ENCODE measurements at regions not wholly inside any gene's neighbourhood (a gene's known extent, or its start where the extent isn't known, plus 50 kb on each side); places are given as distances from the start of the nearest gene placed in this dataset.
A peak's percentile ranks its signal among the peaks of the same experiment; 100 is the strongest.
"Not testable (repeated sequence)": the region's sequence is repeated elsewhere in the genome, so short reads cannot be mapped to it uniquely, and the experiment has no call there.

DNA sequence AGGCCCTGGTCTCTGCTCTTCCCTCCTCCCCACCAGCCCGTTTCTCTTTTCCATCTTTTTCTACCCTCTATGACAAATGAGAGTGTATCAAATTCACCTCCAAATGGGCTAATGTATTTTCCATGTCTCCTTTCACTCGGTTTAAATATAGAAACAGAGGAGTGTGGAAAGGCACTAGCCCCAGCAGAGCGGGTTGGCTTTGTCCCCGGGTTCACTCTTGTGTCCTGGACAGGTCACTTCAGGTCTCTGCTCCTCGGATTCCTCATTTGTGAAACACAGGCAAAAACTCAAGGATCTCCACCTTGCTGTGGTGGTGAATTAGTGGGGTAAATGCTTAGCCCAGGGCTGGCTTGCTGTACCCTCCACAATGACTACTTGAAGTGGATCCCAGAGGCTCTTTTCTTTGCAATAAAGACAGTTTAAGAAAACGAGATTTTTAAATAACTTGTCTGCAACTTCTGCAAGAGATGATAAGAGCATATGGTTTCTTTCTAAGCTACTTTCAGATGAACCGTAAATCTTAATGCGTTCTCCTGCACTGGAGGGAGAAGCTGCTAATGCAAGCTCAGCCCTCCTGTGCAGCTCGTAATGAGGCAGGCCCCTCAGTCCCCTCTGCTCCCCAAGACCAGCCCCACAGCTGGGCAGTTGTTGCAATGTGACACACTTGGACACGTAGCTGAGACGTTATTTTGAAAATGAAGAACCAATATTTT lies 292.9 kb downstream of the THBS2 start:
- DNase-seq, result no peak

DNA sequence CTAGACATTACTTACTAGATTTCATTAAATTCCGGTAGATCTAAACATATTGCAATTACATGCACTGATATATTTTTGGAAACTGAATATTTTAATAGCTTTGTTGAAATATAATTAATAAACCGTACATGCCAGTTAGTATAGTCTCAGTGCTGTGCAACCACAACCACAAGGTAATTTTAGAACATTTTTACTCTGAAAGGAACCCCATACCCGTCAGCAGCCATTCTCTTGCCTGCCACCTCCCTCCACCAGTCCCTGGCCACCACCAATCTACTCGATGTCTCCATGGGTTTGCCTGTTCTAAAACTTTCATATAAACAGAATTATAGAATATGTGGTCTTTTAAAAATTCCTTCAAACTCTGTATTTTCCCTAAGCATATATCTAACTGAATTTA lies 293.9 kb downstream of the THBS2 start:
- no peak for DNase-seq

DNA sequence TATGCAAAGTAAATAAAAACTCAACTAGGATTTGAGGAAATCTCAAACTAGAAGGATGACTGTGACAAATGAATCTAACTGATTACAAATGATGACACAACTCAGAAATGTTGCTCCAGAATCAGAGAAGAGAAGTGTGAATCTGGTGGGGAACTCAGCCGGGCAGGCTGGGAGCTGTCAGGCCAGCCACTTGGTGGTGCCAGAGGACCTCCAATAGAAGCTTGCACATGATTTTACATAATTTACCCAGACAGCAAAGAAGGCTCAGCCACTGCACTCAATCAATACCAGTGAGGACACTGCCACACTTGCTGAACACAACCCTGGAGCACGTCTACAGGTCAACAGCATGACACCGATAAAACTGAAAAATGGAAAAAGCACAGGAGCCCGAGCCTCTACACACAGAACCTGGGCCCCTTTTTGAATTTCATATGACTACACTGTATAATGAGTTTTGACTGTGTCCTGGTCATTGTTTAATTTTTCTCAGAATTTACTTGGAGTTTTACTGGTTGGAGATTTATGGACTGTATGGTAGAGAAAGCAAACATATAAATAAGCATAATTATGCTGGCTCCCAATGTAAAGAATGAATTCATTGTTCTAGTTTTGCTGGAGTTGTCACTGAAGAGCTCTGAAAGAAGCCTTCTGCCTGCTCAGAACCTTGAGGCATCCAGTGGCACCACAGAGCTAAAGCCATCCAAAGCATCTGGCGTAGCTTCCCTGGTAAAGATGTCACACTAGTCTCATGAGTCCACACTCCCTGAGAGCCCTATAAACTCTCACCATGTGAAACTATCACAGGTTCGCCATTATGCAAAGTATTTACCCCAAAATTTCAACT lies 296.5 kb downstream of the THBS2 start:
- peak; percentile 78 for DNase-seq

DNA sequence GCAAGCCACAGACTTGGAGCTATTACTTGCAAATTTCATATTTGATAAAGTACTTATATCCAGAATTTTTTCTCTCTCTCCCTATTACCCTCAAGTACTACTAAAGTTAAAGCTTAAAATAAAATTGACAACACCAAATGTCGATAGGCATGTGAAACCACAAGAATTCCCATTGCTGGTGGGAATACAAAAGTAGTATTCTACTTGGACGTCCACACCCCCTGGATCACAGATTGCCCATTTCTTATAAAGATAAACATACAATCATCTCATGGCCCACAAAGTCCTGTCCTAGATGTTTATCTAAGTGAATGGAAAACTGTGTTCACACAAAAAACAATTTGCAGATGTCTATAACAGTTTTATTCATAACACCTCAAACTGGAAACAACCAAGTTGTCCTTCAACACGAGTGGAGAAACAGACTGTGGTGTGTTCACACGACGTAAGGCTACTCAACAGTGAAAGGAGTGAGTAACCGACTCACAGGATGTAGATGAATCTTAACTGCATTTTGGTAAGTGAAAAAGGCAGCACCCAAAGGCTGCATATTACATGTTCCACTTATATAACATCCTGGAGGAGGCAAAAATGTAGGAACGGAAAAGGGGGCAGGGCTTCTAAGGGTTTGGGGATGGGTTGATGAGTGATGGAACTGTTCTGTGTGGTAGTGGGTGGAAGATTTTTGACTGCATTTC lies 297.4 kb downstream of the THBS2 start:
- DNase-seq, result no peak

DNA sequence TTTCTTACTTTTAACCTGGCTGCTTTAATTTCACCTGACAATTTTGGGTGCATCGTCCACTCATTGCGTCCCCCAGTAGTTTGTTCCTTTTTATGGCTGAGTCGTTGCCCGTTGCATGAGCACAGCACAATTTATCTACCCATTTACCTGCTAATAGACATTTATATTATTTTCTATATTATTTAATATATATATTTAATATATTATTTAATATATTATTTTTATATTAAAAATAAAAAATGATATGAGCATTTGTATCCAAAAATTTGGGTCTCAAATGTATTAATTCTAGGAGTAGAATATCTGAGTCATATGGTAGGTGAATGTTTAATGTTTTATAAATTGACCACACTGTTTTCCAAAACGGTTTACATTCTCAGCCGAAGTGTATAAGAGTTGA lies 300.2 kb downstream of the THBS2 start:
- no peak for DNase-seq

DNA sequence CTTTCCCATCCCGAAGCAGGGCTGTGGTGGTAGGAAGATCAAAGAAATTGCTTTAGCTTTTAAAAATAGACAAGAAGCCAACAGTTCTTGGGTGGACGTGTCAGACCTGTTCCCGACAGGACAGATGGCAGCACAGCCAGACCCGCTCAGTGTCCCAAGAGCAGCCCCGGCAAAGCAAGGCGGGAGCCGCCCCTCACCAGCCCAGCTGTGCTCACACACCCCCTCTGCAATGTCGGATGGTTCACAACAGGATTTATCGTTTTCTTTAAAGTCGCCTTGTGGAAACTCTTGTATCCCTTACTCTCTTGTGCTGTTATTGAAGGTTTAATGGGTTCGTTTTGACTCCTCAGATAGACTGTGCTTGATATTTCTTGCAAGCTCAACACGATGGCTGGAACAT lies 302.4 kb downstream of the THBS2 start:
- DNase-seq, result no peak

GRCh38 chr6:168950858-168951214 lies 302.8 kb downstream of the THBS2 start:
- no peak for DNase-seq

- no peak for DNase-seq
These were observed 303.4 kb downstream of the THBS2 start for GRCh38 chr6:168949981-168950857.

- no peak for DNase-seq
These were observed 304.6 kb downstream of the THBS2 start for GRCh38 chr6:168948990-168949531.

- DNase-seq, result no peak
These were observed 305.6 kb downstream of the THBS2 start for GRCh38 chr6:168948002-168948401.

DNA sequence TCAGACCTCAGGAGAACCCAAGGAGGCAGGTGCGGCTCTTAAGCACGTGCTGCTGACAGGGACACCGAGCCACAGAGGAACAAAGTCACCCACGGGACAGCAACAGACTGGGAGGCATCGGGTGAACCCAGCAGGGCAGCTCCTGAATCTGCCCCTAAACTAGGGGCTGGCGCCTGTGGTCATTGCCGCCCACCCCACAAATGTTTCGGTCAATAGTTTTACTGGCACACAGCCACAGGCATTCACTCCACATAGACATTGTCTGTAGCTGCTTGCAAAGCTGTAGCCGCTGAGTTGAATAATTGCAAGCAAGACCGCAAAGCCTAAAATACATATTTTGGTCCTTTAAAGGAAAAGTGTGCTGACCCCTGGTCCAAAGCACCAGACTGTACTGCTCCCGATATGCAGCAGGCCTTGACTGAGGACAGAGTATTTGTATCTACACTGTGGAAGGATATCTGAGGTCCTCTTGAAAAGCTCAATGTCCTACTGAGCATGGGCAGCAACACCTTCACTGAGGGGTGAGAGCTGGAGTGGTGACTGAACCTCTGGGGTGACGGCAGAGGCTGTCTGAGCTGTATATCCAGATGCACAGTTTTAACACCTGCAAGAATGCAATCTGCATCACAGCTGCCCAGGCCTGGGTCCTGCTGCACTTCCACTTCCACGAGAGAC lies 310.3 kb downstream of the THBS2 start:
- DNase-seq, result no peak

GRCh38 chr6:168942646-168943045 lies 311.0 kb downstream of the THBS2 start:
- no peak for DNase-seq

GRCh38 chr6:168941036-168941435 lies 312.6 kb downstream of the THBS2 start:
- DNase-seq, result no peak

DNA sequence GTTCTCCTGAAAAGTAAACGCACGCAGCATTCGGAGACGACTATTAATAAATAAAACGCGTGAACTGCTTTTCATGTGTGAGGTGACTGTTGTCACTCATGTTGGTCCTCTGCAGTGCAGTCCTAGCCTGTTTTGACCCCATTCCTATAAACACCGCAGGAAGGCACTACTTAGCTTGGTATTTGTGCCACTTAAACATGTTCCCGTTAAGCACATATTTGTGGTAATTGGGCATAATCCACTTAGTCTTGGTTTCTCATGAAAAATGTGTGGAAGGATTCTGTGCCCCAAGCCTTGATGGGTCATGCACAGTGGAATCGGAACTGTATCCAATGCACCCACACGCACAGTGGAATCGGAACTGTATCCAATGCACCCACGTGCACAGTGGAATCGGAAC lies 313.9 kb downstream of the THBS2 start:
- DNase-seq, result no peak

GRCh38 chr6:168939041-168939440 lies 314.6 kb downstream of the THBS2 start:
- no peak for DNase-seq

DNA sequence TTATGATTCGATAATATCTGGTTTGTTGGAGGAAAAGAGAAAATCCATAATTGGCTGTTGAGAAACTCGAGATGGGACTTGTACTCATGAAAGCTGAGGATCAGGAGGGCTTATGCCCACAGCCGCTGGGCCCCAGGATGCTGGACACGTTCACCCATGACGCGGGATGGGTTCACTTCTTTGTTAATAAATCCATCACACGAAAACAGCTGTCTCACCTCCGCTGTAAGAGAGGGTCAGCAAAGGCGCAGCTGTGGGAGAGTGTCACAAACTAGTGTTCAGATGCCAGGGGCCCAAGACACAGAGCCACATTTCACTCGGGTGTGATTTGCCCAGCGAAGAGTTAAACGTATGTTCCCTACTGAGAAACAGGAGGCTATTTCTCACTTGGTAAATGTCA lies 315.1 kb downstream of the THBS2 start:
- no peak for DNase-seq

GRCh38 chr6:168937054-168937453 lies 316.6 kb downstream of the THBS2 start:
- DNase-seq, result no peak

GRCh38 chr6:168935628-168936010 lies 318.0 kb downstream of the THBS2 start:
- DNase-seq, result no peak

GRCh38 chr6:168934660-168935627 lies 318.7 kb downstream of the THBS2 start:
- no peak for DNase-seq

DNA sequence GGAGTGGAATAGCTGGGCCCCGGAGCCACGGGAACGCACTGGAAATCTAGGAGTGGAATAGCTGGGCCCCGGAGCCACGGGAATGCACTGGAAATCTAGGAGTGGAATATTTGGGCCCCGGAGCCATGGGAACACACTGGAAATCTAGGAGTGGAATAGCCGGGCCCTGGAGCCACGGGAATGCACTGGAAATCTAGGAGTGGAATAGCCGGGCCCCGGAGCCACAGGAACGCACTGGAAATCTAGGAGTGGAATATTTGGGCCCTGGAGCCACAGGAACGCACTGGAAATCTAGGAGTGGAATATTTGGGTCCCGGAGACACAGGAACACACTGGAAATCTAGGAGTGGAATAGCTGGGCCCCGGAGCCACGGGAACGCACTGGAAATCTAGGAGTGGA lies 321.5 kb downstream of the THBS2 start:
- DNase-seq, result not testable (repeated sequence)

GRCh38 chr6:168931072-168931471 lies 322.6 kb downstream of the THBS2 start:
- not testable (repeated sequence) for DNase-seq
